WTC11 (cell line): ENCODE measurements at regions not wholly inside any gene's neighbourhood (a gene's known extent, or its start where the extent isn't known, plus 50 kb on each side); places are given as distances from the start of the nearest gene placed in this dataset.

Experiments used
- ATAC-seq: fragments of 200-7000 bp; cut with Tn5 transposase; 2 replicates; pipeline ENCODE4 v1.10.0; 2021; ENCODE audit warnings: mild to moderate bottlenecking, moderate library complexity
- CTCF ChIA-PET: fragments of 300-600 bp; sonication (Branson Sonifier 250); formaldehyde crosslinking; loops from one replicate; lab custom pipeline; 2021; ENCODE audit warnings: antibody characterized with exemption; lab: Charles Lee
- POLR2A ChIA-PET: fragments of 350-600 bp; sonication (Branson Sonifier 250); formaldehyde crosslinking; loops from one replicate; lab custom pipeline; 2021; ENCODE audit warnings: antibody characterized with exemption; lab: Charles Lee
- DNase-seq: peaks from one replicate; pipeline ENCODE4 v3.0.0; 2021; ENCODE audit warnings: low spot score
- H3K27ac Mint-ChIP-seq: 2 replicates; pipeline ENCODE4 v1.8.0; 2021; ENCODE audit warnings: mixed read lengths
- H3K27me3 Mint-ChIP-seq: 2 replicates; pipeline ENCODE4 v1.8.0; 2021; ENCODE audit warnings: low read depth, mild to moderate bottlenecking, moderate library complexity, mixed read lengths
- H3K36me3 Mint-ChIP-seq: 2 replicates; pipeline ENCODE4 v1.8.0; 2021; ENCODE audit warnings: mixed read lengths
- H3K4me1 Mint-ChIP-seq: 2 replicates; pipeline ENCODE4 v1.8.0; 2022; ENCODE audit warnings: mixed read lengths
- H3K4me3 Mint-ChIP-seq: 2 replicates; pipeline ENCODE4 v1.8.0; 2021; ENCODE audit warnings: mild to moderate bottlenecking, moderate library complexity, mixed read lengths
- H3K9me3 Mint-ChIP-seq: 2 replicates; pipeline ENCODE4 v1.8.0; 2021; ENCODE audit warnings: mixed read lengths
- CREB1 ChIP-seq: sonication (generic); formaldehyde crosslinking; IDR thresholded peaks from 2 replicates; pipeline ENCODE4 v1.8.0; 2023; ENCODE audit warnings: mild to moderate bottlenecking, missing genetic modification reagents
- EMX1 ChIP-seq: fragments of 250-450 bp; sonication (Bioruptor Pico); IDR thresholded peaks from 2 replicates; pipeline ENCODE4 v1.8.0; 2021; ENCODE audit warnings: mild to moderate bottlenecking
- ESRRA ChIP-seq: sonication (generic); formaldehyde crosslinking; IDR thresholded peaks from 2 replicates; pipeline ENCODE4 v1.8.1; 2022; ENCODE audit warnings: mild to moderate bottlenecking, missing genetic modification reagents, borderline replicate concordance
- IRF2 ChIP-seq: sonication (generic); formaldehyde crosslinking; IDR thresholded peaks from 2 replicates; pipeline ENCODE4 v1.8.0; 2022; ENCODE audit warnings: low read depth, missing genetic modification reagents, borderline replicate concordance
- MYBL2 ChIP-seq: sonication (generic); formaldehyde crosslinking; IDR thresholded peaks from 2 replicates; pipeline ENCODE4 v1.8.1; 2023; ENCODE audit warnings: mild to moderate bottlenecking, moderate library complexity, missing genetic modification reagents
- NFYB ChIP-seq: sonication (generic); formaldehyde crosslinking; conservative IDR thresholded peaks from 2 replicates; pipeline ENCODE4 v1.8.0; 2022; ENCODE audit warnings: low read depth, missing genetic modification reagents
- TP53 ChIP-seq: sonication (generic); formaldehyde crosslinking; IDR thresholded peaks from 2 replicates; pipeline ENCODE4 v1.8.1; 2023; ENCODE audit warnings: mild to moderate bottlenecking, missing genetic modification reagents
- ZNF232 ChIP-seq: sonication (generic); formaldehyde crosslinking; IDR thresholded peaks from 2 replicates; pipeline ENCODE4 v1.8.0; 2022; ENCODE audit warnings: mild to moderate bottlenecking, missing genetic modification reagents
- ZNF416 ChIP-seq: fragments of 250-450 bp; sonication (Bioruptor Pico); IDR thresholded peaks from 2 replicates; pipeline ENCODE4 v1.9.0; 2021; ENCODE audit warnings: mild to moderate bottlenecking, inconsistent platforms
- ZNF423 ChIP-seq: fragments of 250-450 bp; sonication (Bioruptor Pico); IDR thresholded peaks from 2 replicates; pipeline ENCODE4 v2.1.2; 2022; ENCODE audit warnings: mild to moderate bottlenecking, moderate library complexity
- TF ChIP-seq, protein P1 (sequence below): sonication (generic); formaldehyde crosslinking; conservative IDR thresholded peaks from 2 replicates; pipeline ENCODE4 v1.8.1; 2022; ENCODE audit warnings: mild to moderate bottlenecking, missing genetic modification reagents
- TF ChIP-seq, protein P2 (sequence below): sonication (generic); formaldehyde crosslinking; IDR thresholded peaks from 2 replicates; pipeline ENCODE4 v1.8.0; 2023; ENCODE audit warnings: missing genetic modification reagents
- TF ChIP-seq, protein P3 (sequence below): sonication (generic); formaldehyde crosslinking; IDR thresholded peaks from 2 replicates; pipeline ENCODE4 v1.8.1; 2022; ENCODE audit warnings: low read depth, mild to moderate bottlenecking, moderate library complexity, missing genetic modification reagents, borderline replicate concordance
- TF ChIP-seq, protein P4 (sequence below): sonication (generic); formaldehyde crosslinking; IDR thresholded peaks from 2 replicates; pipeline ENCODE4 v1.8.0; 2022; ENCODE audit warnings: missing genetic modification reagents
- TF ChIP-seq, protein P5 (sequence below): fragments of 250-450 bp; sonication (Bioruptor Pico); IDR thresholded peaks from 2 replicates; pipeline ENCODE4 v1.9.0; 2021; ENCODE audit warnings: moderate library complexity, mild to moderate bottlenecking, inconsistent platforms, borderline replicate concordance
- TF ChIP-seq, protein P6 (sequence below): sonication (generic); formaldehyde crosslinking; IDR thresholded peaks from 2 replicates; pipeline ENCODE4 v1.8.1; 2023; ENCODE audit warnings: mild to moderate bottlenecking, moderate library complexity, missing genetic modification reagents
- TF ChIP-seq, protein P7 (sequence below): sonication (generic); formaldehyde crosslinking; IDR thresholded peaks from 2 replicates; pipeline ENCODE4 v1.8.0; 2023; ENCODE audit warnings: mild to moderate bottlenecking, missing genetic modification reagents

DNA sequence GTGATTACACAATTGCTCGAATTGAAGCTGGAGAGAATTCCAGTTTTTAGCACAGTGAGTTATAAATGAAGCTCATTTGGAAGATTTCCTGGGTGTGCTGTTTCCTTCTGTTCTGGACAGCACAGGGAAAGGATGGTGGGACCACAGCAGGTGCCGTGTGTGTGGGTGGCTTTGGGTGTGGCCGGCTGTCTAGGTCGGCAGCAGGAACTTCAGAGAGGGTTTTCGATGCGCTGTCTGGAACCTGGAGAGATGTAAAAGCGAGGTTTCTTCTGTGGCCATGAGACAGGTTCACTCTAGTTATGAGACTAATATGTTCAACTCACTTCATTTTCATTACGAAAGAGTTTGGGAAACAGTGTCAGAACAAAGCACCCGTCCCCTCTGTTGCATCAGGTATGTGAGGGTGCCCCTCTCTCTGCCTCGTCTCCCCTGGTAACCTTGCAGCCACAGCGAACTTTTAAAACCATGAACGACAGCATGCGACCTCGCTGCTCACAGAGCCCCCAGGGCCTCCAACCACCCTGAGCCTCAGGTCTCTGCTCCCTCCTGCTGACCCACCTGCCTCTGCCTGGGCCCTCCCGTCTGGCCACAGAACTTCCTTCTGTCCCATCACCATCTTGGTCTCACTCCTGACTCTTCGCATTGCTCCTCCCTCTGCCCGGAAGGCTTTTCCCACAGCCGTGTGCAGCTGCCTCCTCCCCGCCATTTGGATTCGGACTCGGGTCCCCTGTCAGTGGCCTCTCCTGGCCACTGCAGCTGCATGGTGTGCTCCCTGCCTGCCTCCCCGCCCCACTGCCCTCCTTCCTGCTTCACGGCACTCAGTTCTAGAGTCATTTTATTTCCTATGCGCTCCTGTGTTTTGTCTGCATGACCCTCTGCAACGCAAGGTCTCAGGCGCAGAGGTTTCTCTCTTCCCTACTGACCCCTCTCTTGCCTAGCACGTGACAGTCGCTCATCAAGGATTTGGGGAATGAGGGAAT lies 151.2 kb downstream of the NDUFA10 start:
- ChIA-PET CTCF (interaction anchor here (0.9 to 1.5 kb wide), 2 partner anchors 8 to 49 kb away, joined by 4 to 5 read pairs; no protein-coding TSS in a partner anchor), POLR2A (interaction anchor here (0.7 kb wide), 1 partner anchor 27 kb away, joined by 3 read pairs; no protein-coding TSS in a partner anchor)
- Mint-ChIP-seq H3K9me3 (no peaks in the 10 kb centered on the region), H3K36me3 (no peaks in the 10 kb centered on the region), H3K4me3 (no peak overlapping the region), H3K27ac (no peak overlapping the region), H3K27me3 (no peaks in the 10 kb centered on the region; the same call in 1 of the 2 replicates), H3K4me1 (peaks cover 21% of the 10 kb centered on the region)
- no peak for TF ChIP-seq EMX1
- TF ChIP-seq, protein P1, sequence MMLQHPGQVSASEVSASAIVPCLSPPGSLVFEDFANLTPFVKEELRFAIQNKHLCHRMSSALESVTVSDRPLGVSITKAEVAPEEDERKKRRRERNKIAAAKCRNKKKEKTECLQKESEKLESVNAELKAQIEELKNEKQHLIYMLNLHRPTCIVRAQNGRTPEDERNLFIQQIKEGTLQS: no peak
- DNase-seq (no peak), ATAC-seq (no peak)

DNA sequence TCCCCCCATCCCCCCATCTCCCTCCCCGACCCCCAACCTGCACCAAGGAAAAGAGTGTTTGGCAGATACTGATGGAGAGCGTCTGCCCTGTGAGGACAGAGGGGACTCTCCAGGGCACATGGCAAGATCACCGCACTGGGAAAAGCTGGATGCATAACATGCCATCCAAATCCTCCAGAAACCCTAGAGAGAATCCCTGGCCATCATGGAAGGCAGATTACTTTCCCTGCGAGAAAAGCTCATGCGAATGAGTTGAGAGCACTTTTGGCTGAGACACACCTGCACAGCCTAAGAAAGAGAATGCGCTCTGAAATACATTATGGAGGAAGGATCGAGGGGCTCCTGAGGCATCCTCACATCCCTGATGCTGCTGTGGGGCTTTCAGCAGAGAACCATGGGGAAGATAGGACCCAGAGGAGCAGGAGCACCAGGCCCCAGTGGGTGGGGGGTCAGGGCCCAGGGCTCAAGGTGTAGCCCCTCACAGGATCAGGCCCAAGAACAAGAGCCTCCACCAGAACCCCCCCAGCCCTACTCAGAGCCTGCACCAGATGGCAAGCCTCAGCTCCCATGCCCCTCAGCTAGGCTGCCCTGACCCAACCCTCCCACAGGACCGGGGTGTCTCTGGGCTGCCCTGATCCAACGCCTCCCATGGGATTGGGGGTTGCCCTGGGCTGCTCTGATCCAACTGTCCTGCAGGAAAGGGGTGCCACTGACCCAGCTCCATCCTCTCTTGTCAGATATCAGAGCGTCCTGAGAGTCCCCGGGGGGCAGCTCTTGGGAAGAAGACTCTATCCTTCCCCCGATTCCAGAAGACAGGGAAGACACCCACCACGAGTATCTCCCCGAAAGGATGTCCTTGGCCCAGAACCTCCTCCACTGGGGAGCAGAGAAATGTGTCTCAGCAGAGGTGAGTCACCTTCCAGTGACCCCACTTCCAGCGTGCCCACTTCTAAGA lies 153.4 kb downstream of the NDUFA10 start:
- no peaks in the 10 kb centered on the region for H3K9me3 Mint-ChIP-seq
- peaks cover 11% of the 10 kb centered on the region for H3K4me1 Mint-ChIP-seq
- ChIA-PET CTCF (interaction anchor here (1.0 to 2.9 kb wide), 2 partner anchors 10 to 48 kb away, joined by 3 to 9 read pairs; no protein-coding TSS in a partner anchor), POLR2A (no interaction called here)
- H3K4me3 Mint-ChIP-seq: no peak overlapping the region
- no peak overlapping the region for H3K27ac Mint-ChIP-seq
- TF ChIP-seq MYBL2 (CRISPR knock-in tag) (no peak), ZNF423 (CRISPR knock-in tag) (no peak), CREB1 (CRISPR knock-in tag) (no peak), ZNF232 (CRISPR knock-in tag) (no peak), ESRRA (CRISPR knock-in tag) (no peak), NFYB (no peak), IRF2 (CRISPR knock-in tag) (no peak), TP53 (CRISPR knock-in tag) (no peak), ZNF416 (CRISPR knock-in tag) (no peak)
- TF ChIP-seq, protein P2, sequence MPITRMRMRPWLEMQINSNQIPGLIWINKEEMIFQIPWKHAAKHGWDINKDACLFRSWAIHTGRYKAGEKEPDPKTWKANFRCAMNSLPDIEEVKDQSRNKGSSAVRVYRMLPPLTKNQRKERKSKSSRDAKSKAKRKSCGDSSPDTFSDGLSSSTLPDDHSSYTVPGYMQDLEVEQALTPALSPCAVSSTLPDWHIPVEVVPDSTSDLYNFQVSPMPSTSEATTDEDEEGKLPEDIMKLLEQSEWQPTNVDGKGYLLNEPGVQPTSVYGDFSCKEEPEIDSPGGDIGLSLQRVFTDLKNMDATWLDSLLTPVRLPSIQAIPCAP: no peak
- TF ChIP-seq, protein P3, sequence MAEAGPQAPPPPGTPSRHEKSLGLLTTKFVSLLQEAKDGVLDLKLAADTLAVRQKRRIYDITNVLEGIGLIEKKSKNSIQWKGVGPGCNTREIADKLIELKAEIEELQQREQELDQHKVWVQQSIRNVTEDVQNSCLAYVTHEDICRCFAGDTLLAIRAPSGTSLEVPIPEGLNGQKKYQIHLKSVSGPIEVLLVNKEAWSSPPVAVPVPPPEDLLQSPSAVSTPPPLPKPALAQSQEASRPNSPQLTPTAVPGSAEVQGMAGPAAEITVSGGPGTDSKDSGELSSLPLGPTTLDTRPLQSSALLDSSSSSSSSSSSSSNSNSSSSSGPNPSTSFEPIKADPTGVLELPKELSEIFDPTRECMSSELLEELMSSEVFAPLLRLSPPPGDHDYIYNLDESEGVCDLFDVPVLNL: no peak
- TF ChIP-seq, protein P4, sequence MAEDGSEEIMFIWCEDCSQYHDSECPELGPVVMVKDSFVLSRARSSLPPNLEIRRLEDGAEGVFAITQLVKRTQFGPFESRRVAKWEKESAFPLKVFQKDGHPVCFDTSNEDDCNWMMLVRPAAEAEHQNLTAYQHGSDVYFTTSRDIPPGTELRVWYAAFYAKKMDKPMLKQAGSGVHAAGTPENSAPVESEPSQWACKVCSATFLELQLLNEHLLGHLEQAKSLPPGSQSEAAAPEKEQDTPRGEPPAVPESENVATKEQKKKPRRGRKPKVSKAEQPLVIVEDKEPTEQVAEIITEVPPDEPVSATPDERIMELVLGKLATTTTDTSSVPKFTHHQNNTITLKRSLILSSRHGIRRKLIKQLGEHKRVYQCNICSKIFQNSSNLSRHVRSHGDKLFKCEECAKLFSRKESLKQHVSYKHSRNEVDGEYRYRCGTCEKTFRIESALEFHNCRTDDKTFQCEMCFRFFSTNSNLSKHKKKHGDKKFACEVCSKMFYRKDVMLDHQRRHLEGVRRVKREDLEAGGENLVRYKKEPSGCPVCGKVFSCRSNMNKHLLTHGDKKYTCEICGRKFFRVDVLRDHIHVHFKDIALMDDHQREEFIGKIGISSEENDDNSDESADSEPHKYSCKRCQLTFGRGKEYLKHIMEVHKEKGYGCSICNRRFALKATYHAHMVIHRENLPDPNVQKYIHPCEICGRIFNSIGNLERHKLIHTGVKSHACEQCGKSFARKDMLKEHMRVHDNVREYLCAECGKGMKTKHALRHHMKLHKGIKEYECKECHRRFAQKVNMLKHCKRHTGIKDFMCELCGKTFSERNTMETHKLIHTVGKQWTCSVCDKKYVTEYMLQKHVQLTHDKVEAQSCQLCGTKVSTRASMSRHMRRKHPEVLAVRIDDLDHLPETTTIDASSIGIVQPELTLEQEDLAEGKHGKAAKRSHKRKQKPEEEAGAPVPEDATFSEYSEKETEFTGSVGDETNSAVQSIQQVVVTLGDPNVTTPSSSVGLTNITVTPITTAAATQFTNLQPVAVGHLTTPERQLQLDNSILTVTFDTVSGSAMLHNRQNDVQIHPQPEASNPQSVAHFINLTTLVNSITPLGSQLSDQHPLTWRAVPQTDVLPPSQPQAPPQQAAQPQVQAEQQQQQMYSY (CRISPR knock-in tag): no peak
- TF ChIP-seq, protein P5, sequence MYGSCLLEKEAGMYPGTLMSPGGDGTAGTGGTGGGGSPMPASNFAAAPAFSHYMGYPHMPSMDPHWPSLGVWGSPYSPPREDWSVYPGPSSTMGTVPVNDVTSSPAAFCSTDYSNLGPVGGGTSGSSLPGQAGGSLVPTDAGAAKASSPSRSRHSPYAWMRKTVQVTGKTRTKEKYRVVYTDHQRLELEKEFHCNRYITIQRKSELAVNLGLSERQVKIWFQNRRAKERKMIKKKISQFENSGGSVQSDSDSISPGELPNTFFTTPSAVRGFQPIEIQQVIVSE (CRISPR knock-in tag): no peak
- TF ChIP-seq, protein P6, sequence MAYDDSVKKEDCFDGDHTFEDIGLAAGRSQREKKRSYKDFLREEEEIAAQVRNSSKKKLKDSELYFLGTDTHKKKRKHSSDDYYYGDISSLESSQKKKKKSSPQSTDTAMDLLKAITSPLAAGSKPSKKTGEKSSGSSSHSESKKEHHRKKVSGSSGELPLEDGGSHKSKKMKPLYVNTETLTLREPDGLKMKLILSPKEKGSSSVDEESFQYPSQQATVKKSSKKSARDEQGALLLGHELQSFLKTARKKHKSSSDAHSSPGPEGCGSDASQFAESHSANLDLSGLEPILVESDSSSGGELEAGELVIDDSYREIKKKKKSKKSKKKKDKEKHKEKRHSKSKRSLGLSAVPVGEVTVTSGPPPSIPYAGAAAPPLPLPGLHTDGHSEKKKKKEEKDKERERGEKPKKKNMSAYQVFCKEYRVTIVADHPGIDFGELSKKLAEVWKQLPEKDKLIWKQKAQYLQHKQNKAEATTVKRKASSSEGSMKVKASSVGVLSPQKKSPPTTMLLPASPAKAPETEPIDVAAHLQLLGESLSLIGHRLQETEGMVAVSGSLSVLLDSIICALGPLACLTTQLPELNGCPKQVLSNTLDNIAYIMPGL (CRISPR knock-in tag): no peak
- TF ChIP-seq, protein P7, sequence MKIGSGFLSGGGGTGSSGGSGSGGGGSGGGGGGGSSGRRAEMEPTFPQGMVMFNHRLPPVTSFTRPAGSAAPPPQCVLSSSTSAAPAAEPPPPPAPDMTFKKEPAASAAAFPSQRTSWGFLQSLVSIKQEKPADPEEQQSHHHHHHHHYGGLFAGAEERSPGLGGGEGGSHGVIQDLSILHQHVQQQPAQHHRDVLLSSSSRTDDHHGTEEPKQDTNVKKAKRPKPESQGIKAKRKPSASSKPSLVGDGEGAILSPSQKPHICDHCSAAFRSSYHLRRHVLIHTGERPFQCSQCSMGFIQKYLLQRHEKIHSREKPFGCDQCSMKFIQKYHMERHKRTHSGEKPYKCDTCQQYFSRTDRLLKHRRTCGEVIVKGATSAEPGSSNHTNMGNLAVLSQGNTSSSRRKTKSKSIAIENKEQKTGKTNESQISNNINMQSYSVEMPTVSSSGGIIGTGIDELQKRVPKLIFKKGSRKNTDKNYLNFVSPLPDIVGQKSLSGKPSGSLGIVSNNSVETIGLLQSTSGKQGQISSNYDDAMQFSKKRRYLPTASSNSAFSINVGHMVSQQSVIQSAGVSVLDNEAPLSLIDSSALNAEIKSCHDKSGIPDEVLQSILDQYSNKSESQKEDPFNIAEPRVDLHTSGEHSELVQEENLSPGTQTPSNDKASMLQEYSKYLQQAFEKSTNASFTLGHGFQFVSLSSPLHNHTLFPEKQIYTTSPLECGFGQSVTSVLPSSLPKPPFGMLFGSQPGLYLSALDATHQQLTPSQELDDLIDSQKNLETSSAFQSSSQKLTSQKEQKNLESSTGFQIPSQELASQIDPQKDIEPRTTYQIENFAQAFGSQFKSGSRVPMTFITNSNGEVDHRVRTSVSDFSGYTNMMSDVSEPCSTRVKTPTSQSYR (CRISPR knock-in tag): no peak
- no peaks in the 10 kb centered on the region for H3K36me3 Mint-ChIP-seq
- DNase-seq (no peak), ATAC-seq (no peak)
- H3K27me3 Mint-ChIP-seq: no peaks in the 10 kb centered on the region; the same call in 1 of the 2 replicates
